Motor neuron (in vitro differentiated cells): ENCODE measurements at regions not wholly inside any gene's neighbourhood (a gene's known extent, or its start where the extent isn't known, plus 50 kb on each side); places are given as distances from the start of the nearest gene placed in this dataset.

ENCODE experiments used
- ATAC-seq, 8 experiments: fragments of 200-7000 bp; cut with Tn5 transposase; replicated peaks in 6 of 8; 2 replicates each; pipeline ENCODE4 v1.8.0; 2021; ENCODE audit warnings: mild to moderate bottlenecking in 8 of 8, moderate library complexity in 8 of 8
- H3K27ac ChIP-seq, 2 donors: fragments of 250-450 bp; sonication (Bioruptor Pico); 2 replicates each; pipeline ENCODE4 v1.9.0; 2021; ENCODE audit warnings: antibody characterized with exemption in 2 of 2, mild to moderate bottlenecking in 2 of 2, moderate library complexity in 1 of 2
- H3K4me1 ChIP-seq, 2 donors: fragments of 250-450 bp; sonication (Bioruptor Pico); replicated peaks in 1 of 2; 2 replicates each; pipeline ENCODE4 v1.6.1; 2021; ENCODE audit warnings: antibody characterized with exemption in 2 of 2, mild to moderate bottlenecking in 2 of 2, moderate library complexity in 1 of 2
- H3K4me3 ChIP-seq, 5 donors: fragments of 250-450 bp; sonication (Bioruptor Pico); 2 replicates each; pipeline ENCODE4 v1.9.0; 2021; ENCODE audit warnings: antibody characterized with exemption in 5 of 5, mild to moderate bottlenecking in 5 of 5, moderate library complexity in 4 of 5
- WGBS, 10 experiments: fragments of 450-650 bp; shearing (Covaris generic); methylation state at CpG; one replicate each; pipeline ENCODE4 v1.0.0; 2022; 5-methylcytosine and 5-hydroxymethylcytosine counted together
- in situ Hi-C, 9 experiments: fragments of 400-800 bp; cut with MboI; loops; one replicate each; pipeline ENCODE4 v1.15.0; 2021; ENCODE audit warnings: low sequenced_read_pairs in 9 of 9, low pct_unique_long_range_greater_than_20kb in 2 of 9; ENCODE audit not compliant: unreplicated experiment in 9 of 9

DNA sequence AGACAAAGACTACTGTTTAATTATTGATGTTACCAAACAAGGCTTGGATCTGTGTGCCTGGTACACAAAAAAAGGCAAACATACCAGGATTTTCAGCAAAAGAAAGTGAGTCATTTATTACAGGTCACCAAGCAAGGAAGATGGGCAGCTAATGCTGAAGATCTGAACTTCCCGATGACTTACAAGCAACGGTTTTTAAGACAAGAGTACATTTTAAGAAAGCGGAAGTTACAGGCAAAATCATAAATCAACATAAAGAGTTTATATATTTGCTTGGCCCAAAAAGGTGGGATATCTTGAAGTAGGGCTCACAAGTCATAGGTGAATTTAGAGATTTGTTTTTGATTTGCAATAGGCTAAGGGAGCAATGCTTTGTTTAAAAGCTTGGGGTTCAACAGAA, 125.4 kb upstream of the SPATA16 start:
- WGBS, 10 experiments = 40 to 95% (median 87%) methylated on average over 1 to 3 of the region's 3 CpGs; no CpG with 5 or more reads in 1 of the 10 experiments
- in situ Hi-C loops = no loop called here
- no peak overlapping the region for H3K27ac ChIP-seq

DNA sequence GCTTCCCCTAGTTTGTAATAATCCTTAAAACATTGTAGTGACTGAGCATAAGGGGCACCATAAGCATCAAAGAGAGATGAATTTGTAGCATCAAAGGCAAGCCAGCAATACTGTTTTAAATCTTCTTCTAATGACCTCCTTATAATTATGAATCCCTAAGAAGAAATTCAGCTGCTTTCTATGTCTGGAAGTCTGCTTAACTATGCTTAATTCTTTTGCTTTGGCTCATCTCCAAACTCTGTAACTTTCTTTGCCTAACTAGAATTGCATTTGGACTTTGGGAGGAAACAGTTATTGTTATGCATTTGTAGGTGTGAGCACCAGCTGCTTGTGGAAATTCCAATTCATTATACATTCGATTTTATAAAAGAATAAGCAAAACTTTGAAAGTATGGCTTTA, 117.7 kb upstream of the SPATA16 start:
- WGBS, 10 experiments = 0 to 80% (median 21%) methylated on average over 1 of the region's 1 CpG; no CpG with 5 or more reads in 1 of the 10 experiments
- Histone ChIP-seq H3K27ac (no peak overlapping the region), H3K4me3 (no peak overlapping the region), H3K4me1 (peaks cover 0 to 3% of the 10 kb centered on the region in 2 donors)
- no peak for ATAC-seq
- in situ Hi-C loops = no loop called here

More for the DNA sequence above, 125.4 kb upstream of the SPATA16 start:
- ATAC-seq = no peak
- Histone ChIP-seq H3K4me3 (no peak overlapping the region), H3K4me1 (peaks cover 0 to 3% of the 10 kb centered on the region in 2 donors)

DNA sequence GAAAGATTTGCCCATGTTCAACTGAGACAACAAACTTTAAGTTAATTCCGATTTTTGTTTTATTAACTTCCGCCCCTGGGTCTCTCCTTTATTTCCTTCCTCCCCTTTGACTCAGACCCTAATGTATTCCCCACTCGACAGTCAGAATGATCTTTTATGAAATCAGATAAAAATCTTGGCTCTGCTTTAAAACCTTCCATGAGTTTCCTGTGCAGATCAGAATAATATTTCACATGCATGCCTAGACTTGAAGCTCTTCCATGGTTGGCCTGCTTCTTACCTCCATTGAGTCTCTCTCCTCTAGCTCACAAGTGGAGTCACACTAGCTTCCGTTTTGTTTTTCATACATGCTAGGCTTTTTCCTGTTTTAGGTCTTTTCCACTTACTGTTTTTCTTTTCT, 116.8 kb upstream of the SPATA16 start:
- in situ Hi-C loops = no loop called here
- H3K4me1 ChIP-seq = peaks cover 0 to 3% of the 10 kb centered on the region in 2 donors
- H3K4me3 ChIP-seq = no peak overlapping the region
- WGBS, 10 experiments = 33 to 100% (median 85%) methylated on average over 1 to 4 of the region's 4 CpGs
- no peak overlapping the region for H3K27ac ChIP-seq
- no peak for ATAC-seq

DNA sequence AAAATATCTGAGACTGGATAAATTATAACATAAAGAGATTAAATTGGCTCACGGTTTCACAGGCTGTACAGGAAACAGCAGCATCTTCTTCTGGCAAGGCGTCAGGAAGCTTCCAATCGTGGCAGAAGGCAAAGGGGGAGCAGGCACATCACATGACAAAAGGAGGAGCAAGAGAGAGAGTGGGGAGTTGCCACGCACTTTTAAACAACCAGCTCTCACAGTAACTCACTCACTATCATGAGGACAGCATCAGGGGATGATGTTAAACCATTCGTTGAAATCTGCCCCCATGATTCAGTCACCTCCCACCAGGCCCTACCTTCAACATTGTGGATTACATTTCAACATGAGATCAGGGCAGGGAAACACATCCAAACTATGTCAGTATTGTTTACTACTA, 114.5 kb upstream of the SPATA16 start:
- in situ Hi-C loops = no loop called here
- Histone ChIP-seq H3K4me3 (no peak overlapping the region), H3K4me1 (no peaks in the 10 kb centered on the region), H3K27ac (no peak overlapping the region)
- WGBS, 10 experiments = 0 to 92% (median 62%) methylated on average over 1 to 5 of the region's 5 CpGs; no CpG with 5 or more reads in 1 of the 10 experiments
- ATAC-seq = no peak

DNA sequence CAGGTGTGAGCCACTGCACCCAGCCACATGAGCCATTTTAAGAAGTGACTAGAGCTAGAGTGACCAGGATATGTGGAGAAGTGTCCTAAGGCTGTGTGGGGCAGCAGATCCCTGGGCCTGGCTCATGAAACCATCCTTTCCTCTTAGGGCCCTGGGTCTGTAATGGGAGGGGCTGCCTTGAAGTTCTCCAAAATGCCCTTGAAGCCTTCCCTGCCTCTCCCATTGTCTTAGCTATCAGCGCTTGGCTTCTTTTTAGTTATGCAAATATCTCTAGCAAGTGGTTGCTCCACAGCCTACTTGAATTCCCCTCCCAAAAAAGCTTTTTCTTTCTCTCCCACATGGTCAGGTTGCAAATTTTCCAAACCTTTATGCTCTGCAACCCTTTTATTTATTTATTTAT, 112.4 kb upstream of the SPATA16 start:
- Histone ChIP-seq H3K27ac (no peak overlapping the region), H3K4me1 (no peaks in the 10 kb centered on the region), H3K4me3 (no peak overlapping the region)
- no peak for ATAC-seq
- WGBS, 10 experiments = 75 to 100% (median 82%) methylated on average over 1 of the region's 1 CpG; no CpG with 5 or more reads in 6 of the 10 experiments
- in situ Hi-C loops = no loop called here

DNA sequence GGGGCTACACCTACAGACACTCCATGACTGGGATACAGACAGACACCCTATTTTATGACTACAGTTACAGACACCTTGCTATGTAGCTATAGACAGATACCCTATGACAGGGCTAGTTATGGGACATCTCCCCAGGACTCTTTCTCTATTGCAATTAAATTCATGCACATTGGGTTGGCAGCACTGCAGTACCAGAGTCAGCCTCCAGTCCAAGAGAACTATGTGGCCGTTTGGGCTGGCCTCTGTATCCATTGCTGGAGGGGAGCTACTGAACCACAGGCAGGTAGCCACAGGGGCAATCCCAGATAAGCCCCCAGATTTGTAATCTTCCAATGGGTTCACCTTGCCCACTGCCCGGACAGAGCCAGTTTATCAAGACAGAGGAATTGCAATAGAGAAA, 108.4 kb upstream of the SPATA16 start:
- H3K27ac ChIP-seq = no peak overlapping the region
- no peak for ATAC-seq
- 29 to 100% (median 53%) methylated on average over 1 to 2 of the region's 2 CpGs; no CpG with 5 or more reads in 6 of the 10 experiments for WGBS, 10 experiments
- in situ Hi-C loops = no loop called here
- no peaks in the 10 kb centered on the region for H3K4me1 ChIP-seq
- no peak overlapping the region for H3K4me3 ChIP-seq

DNA sequence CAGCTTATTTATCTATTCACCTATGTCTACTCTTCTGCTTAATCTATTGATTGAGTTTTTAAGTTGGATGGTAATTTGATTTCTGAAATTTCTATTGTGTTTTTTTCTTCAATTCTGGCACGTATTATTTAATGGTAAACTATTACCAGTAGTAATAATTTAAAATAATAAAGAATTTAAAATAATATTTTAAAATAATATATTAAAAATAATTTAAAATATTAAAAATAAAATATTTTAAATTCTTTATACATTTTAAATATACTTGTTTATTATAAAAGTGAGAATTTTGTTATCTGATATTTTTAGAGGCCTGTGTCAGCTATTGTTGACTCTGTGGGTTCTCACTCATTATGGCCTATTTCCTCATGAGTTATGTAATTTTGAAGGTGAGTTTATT, 100.7 kb upstream of the SPATA16 start:
- 0 to 100% (median 74%) methylated on average over 1 of the region's 1 CpG for WGBS, 10 experiments
- Histone ChIP-seq H3K4me3 (no peak overlapping the region), H3K4me1 (no peaks in the 10 kb centered on the region), H3K27ac (no peak overlapping the region)
- no peak for ATAC-seq
- in situ Hi-C loops = no loop called here

DNA sequence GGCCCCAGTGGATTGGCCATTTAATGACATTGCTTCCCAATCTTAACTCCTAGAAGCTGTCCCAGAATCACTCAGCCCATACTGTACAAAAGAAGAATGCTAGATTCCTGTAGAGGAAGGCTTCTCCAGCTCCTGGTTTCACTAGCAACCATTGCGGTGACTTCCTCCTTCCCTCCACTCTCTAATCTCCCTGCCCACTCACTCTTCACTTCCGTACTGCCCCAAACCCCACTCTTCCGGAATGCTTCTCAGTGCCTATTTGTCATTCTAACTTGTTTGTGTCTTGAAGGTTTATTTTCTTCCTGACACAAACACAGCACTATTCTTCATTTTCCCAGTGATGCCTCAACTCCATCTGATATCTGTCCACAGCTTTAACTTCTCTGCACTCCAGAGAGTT, 97.1 kb upstream of the SPATA16 start:
- in situ Hi-C loops = no loop called here
- Histone ChIP-seq H3K27ac (no peak overlapping the region), H3K4me1 (no peaks in the 10 kb centered on the region), H3K4me3 (no peak overlapping the region)
- ATAC-seq = no peak
- 14 to 100% (median 80%) methylated on average over 1 to 3 of the region's 3 CpGs; no CpG with 5 or more reads in 3 of the 10 experiments for WGBS, 10 experiments

DNA sequence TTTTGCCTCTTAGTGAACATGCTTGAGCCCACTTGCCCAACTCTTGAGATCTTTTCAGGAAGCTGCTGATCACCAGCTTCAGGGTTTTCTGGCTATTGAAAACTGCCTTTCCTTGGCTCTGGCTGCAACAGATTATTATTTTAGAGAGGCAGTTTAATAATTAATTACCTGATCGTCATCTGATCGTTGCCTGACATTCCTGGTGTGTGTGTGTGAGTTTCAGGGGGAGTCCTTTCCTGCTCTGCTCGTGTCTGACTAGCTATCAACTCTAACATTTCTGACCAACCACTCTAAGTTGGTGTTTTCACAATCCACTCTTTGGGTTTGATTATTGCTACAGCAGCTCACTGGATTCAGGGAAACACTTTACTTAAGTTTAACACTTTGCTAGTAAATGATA, 84.3 kb upstream of the SPATA16 start:
- no peak for ATAC-seq
- Histone ChIP-seq H3K27ac (no peak overlapping the region), H3K4me1 (no peaks in the 10 kb centered on the region), H3K4me3 (no peak overlapping the region)
- in situ Hi-C loops = no loop called here
- 0 to 94% (median 80%) methylated on average over 1 to 2 of the region's 3 CpGs; no CpG with 5 or more reads in 5 of the 10 experiments for WGBS, 10 experiments

DNA sequence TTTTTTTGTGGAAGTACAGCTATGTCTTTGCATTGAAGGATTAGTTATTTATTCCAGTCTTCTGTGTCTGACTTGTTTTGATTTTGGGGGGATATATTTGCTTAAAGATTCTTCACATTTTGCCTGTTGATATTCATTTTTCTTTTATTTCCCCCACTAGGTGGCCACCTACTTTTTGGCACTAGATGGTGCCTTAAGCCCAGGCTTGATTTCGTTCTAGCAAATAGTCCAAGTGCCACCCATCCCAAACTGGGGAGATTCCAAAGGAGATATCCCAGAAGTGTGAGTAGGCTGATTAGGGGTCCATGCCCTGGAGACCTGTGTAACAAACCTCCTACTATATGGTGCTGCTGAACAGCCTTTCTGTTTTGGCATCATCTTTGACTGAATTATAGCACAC, 80.0 kb upstream of the SPATA16 start:
- H3K4me1 ChIP-seq = no peaks in the 10 kb centered on the region
- no peak overlapping the region for H3K27ac ChIP-seq
- H3K4me3 ChIP-seq = no peak overlapping the region
- in situ Hi-C loops = no loop called here
- WGBS, 10 experiments = 0 to 100% (median 17%) methylated on average over 1 of the region's 1 CpG; no CpG with 5 or more reads in 3 of the 10 experiments
- peak in 3 of 8 experiments; percentile 24 to 62 (median 40) for ATAC-seq

DNA sequence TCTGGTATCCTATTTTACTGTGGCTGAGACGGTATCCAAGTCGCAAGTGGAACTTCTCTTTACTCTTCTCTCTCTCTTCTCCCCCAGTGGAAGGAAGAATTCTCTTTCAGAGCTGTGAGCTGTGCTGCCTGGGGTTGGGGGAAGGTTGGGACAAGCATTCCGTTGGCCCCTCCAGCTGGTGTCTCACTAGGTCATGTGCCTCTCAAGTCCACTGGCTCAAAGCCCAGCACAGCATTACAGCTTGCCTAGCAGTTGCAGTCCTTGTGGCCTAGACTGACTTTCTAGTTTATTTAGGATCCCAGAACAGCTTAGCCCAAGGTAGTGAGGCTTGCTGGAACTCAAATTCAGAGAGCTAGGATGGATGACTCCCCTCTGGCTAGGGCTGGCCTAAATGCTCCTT, 76.1 kb upstream of the SPATA16 start:
- no peaks in the 10 kb centered on the region for H3K4me1 ChIP-seq
- ATAC-seq = peak in 1 of 8 experiments; percentile 48
- 15 to 100% (median 70%) methylated on average over 1 to 2 of the region's 3 CpGs; no CpG with 5 or more reads in 6 of the 10 experiments for WGBS, 10 experiments
- in situ Hi-C loops = no loop called here
- H3K4me3 ChIP-seq = no peak overlapping the region
- no peak overlapping the region for H3K27ac ChIP-seq

DNA sequence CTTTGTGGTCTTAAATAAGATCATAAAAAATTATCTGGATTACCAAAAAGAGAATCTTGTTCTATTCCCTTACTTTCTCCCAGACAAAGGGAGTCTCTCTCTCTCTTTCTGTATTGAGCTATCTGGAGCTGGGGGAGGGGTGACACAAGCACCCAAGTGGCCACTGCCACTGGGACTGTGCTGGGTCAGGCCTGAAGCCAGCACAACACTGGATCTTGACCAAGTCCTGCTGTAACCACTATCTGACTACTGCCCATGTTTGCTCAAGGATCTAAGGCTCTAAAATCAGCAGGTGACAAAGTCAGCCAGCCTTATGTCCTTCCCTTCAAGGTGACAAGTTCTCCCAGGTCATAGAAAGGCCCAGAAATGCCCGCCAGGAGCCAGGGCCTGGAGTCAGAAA, 75.0 kb upstream of the SPATA16 start:
- in situ Hi-C loops = no loop called here

DNA sequence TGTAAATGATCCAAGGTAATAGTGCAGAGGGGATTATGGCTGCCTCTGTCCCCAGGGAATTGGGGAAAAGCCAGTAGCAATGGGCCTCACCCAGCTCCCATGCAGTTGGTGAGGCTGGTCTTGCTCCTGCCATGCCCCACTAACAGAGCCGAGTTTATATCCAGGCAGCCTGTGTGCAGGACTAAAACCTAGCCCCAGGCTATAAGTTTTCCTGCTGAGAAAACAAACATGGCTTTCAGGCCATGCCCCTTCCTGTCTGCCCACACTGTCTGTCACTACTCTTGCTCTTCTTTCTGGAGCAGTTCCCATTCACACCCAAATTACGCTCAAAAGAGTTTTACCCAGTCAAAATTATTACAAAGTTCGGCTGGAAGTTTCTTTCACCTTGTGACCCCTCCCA, 73.5 kb upstream of the SPATA16 start:
- WGBS, 10 experiments = 0 to 100% (median 55%) methylated on average over 1 to 3 of the region's 3 CpGs; no CpG with 5 or more reads in 2 of the 10 experiments
- Histone ChIP-seq H3K4me3 (no peak overlapping the region), H3K4me1 (no peaks in the 10 kb centered on the region), H3K27ac (no peak overlapping the region)
- in situ Hi-C loops = no loop called here
- peak in 1 of 8 experiments; percentile 23 for ATAC-seq

More for the DNA sequence above, 75.0 kb upstream of the SPATA16 start:
- WGBS, 10 experiments = 0% methylated on average over 1 of the region's 1 CpG; no CpG with 5 or more reads in 9 of the 10 experiments
- Histone ChIP-seq H3K4me3 (no peak overlapping the region), H3K4me1 (no peaks in the 10 kb centered on the region), H3K27ac (no peak overlapping the region)
- ATAC-seq = no peak

DNA sequence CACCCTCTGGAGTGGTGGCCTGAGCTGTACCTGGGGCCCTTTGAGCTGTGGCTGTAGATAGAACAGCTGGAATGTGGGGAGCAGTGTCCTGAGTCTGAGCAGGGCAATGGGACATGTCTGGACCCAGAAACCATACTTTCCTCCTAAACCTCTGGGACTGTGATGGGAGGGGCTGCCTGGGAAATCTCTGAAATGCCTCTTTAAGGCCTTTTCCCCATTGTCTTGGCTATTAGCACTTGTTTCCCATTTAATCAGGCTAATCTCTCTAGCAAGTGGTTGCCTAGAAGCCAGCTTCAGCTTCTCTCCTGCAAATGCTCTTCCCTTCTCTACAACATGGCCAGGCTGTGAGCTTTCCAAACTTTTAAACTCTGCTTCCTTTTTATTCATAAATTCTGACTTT, 58.5 kb upstream of the SPATA16 start:
- in situ Hi-C loops = no loop called here
- no peak overlapping the region for H3K27ac ChIP-seq
- H3K4me1 ChIP-seq = no peaks in the 10 kb centered on the region
- H3K4me3 ChIP-seq = no peak overlapping the region
- no peak for ATAC-seq
